Activated naive CD8-positive, alpha-beta T cell treated with anti-CD3 and anti-CD28 coated beads, Interleukin-2, amount 10 ng/mL, durations not matched to agents 7 days and 5 days (primary cell): ENCODE measurements at regions not wholly inside any gene's neighbourhood (a gene's known extent, or its start where the extent isn't known, plus 50 kb on each side); places are given as distances from the start of the nearest gene placed in this dataset.

Experiments
- ATAC-seq: fragments of 150-1000 bp; cut with Tn5 transposase; one replicate; pipeline ENCODE4 v1.10.0; 2021; ENCODE audit warnings: low read depth, moderate library complexity
- POLR2A ChIA-PET: fragments of 350-600 bp; sonication (Branson Sonifier 250); formaldehyde crosslinking; loops from one replicate; lab custom pipeline; 2021; ENCODE audit warnings: antibody characterized with exemption; lab: Charles Lee
- DNase-seq: peaks from one replicate; pipeline ENCODE4 v3.0.0; 2021
- H3K27ac Mint-ChIP-seq: one replicate; pipeline ENCODE4 v1.8.0; 2022; ENCODE audit warnings: mild to moderate bottlenecking, mixed read lengths
- H3K27me3 Mint-ChIP-seq: one replicate; pipeline ENCODE4 v1.8.0; 2022; ENCODE audit warnings: mild to moderate bottlenecking, moderate library complexity, mixed read lengths
- H3K36me3 Mint-ChIP-seq: one replicate; pipeline ENCODE4 v1.8.0; 2021; ENCODE audit warnings: mild to moderate bottlenecking, mixed read lengths
- H3K4me1 Mint-ChIP-seq: one replicate; pipeline ENCODE4 v1.8.0; 2021; ENCODE audit warnings: mixed read lengths
- H3K4me3 Mint-ChIP-seq: one replicate; pipeline ENCODE4 v1.8.0; 2022; ENCODE audit warnings: mild to moderate bottlenecking, moderate library complexity, mixed read lengths
- H3K9me3 Mint-ChIP-seq: one replicate; pipeline ENCODE4 v1.8.0; 2021; ENCODE audit warnings: mixed read lengths

DNA sequence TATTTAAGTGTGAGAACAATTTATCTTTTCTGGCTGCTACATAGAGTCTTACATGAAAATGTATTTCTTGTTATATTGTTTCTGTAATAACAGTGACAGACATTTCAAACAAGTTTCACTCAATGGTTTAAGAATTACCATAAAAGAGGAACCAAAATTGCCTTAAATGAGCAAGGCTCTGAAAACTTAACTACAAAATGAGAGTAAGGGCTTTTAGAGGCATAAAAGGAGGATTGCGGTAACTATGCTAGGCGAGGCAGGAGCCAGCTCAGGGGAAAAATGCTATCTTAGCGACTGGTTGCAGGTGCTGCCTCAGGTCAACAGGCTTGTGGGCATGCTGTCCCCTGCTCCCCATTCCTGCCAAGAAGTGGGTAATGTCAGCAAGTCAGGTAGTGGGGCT, 81.7 kb upstream of the MSI2 start:
- Mint-ChIP-seq H3K27ac (no peak overlapping the region), H3K27me3 (peaks cover 47% of the 10 kb centered on the region), H3K9me3 (no peaks in the 10 kb centered on the region), H3K4me3 (no peak overlapping the region), H3K4me1 (peaks cover 1% of the 10 kb centered on the region), H3K36me3 (no peaks in the 10 kb centered on the region)
- DNase-seq (no peak), ATAC-seq (no peak)
- POLR2A ChIA-PET, result no interaction called here

DNA sequence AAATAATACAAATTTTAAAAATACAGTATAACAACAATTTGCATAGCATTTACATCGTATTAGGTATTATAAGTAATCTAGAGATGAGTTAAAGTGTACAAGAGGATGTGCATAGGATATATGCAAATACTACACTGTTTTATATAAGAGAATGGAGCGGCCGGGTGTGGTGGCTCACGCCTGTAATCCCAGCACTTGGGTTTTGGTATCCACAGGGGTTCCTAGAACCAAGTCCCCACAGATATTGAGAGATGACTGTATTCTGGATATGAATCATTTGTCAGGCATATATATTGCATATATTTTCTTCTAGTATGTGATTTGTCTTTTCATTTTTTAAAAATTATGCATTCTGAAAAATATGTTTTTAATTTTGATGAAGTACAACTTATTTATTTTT, 77.5 kb upstream of the MSI2 start:
- POLR2A ChIA-PET, result no interaction called here
- ATAC-seq, result no peak
- no peak for DNase-seq
- peaks cover 27% of the 10 kb centered on the region for H3K27me3 Mint-ChIP-seq
- H3K36me3 Mint-ChIP-seq, result no peaks in the 10 kb centered on the region
- no peaks in the 10 kb centered on the region for H3K9me3 Mint-ChIP-seq
- no peaks in the 10 kb centered on the region for H3K4me1 Mint-ChIP-seq
- no peak overlapping the region for H3K27ac Mint-ChIP-seq
- no peak overlapping the region for H3K4me3 Mint-ChIP-seq

DNA sequence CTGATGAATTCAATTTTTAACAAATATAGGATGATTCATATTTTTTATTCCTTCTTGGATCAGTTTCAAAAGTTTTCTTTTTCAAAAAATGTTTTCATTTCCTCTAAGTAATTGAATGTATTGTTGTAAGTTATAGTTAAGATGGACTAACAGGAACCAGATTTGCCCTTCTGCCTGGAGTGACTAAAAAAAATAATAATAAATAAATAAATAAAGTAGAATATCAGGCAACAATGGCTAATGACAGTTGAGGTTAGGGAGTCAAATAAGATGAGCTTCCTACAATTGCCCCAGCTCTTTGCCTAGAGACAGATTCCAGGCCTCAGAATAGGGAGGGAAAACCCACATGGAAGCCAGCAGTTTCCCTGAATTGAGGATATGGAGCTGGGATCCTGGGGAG, 73.7 kb upstream of the MSI2 start:
- H3K36me3 Mint-ChIP-seq, result no peaks in the 10 kb centered on the region
- ATAC-seq (no peak), DNase-seq (no peak)
- H3K27ac Mint-ChIP-seq, result no peak overlapping the region
- H3K9me3 Mint-ChIP-seq, result no peaks in the 10 kb centered on the region
- POLR2A ChIA-PET, result interaction anchor here (0.6 kb wide), 1 partner anchor 835 kb away, joined by 4 read pairs; no protein-coding TSS in a partner anchor
- no peaks in the 10 kb centered on the region for H3K4me1 Mint-ChIP-seq
- H3K4me3 Mint-ChIP-seq, result no peak overlapping the region
- H3K27me3 Mint-ChIP-seq, result peaks cover 9% of the 10 kb centered on the region

DNA sequence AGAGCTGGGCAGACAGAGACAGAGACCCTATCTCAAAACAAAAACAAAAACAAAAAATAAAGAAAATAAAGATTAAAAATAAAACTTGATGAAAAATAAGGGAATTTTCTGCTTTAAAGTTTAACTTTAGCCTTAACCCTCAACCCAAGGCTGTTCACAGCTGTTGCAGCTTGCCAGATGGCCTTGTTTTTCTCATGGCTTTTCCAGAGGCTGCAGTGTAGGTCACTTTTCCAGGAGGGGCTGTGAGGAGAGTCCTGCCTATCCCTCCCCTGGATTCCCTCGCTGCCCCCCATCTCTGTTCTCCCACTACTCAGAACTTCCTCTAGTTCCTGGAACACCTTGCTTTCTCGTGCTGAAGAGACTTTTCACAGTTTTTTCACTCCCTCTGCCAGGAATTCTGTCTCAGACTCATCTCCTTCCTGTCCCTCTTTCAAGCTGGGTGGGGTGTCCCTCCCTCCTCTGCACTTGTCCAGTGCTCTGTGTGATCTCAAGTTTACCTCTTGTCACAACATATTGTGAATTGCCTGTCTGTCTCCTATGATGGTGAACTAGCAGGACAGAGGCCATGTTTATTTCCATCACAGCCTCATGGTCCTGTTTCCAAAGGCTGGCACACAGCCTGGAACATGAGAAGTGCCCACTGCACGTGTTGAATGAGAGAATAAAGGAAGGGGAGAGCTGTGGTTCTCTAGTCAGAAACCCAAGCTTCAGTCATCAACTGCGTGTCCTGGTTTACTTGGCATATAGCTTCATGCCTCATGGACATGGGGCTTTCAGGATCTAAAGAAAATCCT, 69.9 kb upstream of the MSI2 start:
- no peak overlapping the region for H3K4me3 Mint-ChIP-seq
- peaks cover 4% of the 10 kb centered on the region for H3K27me3 Mint-ChIP-seq
- ATAC-seq (no peak), DNase-seq (no peak)
- H3K9me3 Mint-ChIP-seq, result no peaks in the 10 kb centered on the region
- H3K36me3 Mint-ChIP-seq, result no peaks in the 10 kb centered on the region
- no peak overlapping the region for H3K27ac Mint-ChIP-seq
- POLR2A ChIA-PET, result interaction anchor here (0.6 kb wide), 1 partner anchor 152 kb away, joined by 3 read pairs; no protein-coding TSS in a partner anchor
- no peaks in the 10 kb centered on the region for H3K4me1 Mint-ChIP-seq

DNA sequence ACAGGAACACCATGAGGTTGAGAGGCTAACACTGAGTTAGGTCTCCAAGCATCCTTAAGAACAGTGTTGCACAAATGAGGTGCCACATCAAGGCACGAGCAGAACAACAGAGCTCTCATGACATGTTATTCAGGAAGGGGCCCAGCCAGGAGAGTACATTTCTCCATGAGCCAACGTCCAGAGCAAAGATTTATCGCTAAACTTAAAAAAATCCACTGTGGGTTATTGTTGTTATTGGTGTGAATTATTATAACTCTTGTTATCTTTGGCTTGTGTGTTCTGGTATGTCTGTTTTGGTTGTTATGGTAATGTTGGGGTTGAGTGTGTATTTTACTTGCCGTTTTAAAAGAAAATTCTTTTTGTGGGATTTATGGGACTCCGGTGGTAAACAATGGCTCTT, 68.9 kb upstream of the MSI2 start:
- no peak overlapping the region for H3K4me3 Mint-ChIP-seq
- H3K27ac Mint-ChIP-seq, result no peak overlapping the region
- ATAC-seq (no peak), DNase-seq (no peak)
- H3K27me3 Mint-ChIP-seq, result peaks cover 4% of the 10 kb centered on the region
- no peaks in the 10 kb centered on the region for H3K9me3 Mint-ChIP-seq
- no peaks in the 10 kb centered on the region for H3K36me3 Mint-ChIP-seq
- no peaks in the 10 kb centered on the region for H3K4me1 Mint-ChIP-seq
- POLR2A ChIA-PET, result interaction anchor here (0.6 kb wide), 1 partner anchor 153 kb away, joined by 3 read pairs; no protein-coding TSS in a partner anchor

DNA sequence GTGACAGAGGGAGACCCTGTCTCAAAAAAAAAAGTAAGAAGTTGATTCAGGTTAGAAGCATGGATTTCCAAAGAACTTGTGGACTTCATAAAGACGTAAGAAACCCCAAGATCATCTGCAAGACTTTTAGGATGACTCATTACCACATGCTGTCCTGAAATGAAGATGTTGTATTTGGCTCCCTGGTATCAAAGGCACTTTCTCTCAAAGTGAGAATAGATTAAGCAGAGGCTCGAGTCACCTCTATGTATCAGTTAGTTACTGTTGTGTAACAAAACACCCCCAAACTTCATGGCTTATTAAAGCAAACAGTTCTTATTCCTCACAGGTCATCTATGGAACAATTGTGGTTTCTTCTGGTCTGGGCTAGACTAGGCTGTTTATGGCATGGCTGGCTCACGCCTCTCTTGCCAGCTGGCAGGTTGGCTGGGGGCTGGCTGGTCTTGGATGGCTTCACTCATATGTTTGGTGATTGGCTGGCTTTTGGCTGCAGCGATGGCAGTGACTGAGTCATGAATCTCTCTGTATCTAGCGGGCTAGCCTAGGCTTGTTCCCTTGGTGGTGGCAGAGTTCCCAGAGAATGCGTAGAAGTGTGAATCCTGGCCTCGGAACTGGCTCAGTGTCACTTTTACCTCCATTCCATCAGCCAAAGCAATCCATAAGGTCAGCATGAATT, 60.4 kb upstream of the MSI2 start:
- Mint-ChIP-seq H3K27me3 (peaks cover 15% of the 10 kb centered on the region), H3K36me3 (no peaks in the 10 kb centered on the region), H3K4me3 (no peak overlapping the region), H3K27ac (no peak overlapping the region), H3K4me1 (no peaks in the 10 kb centered on the region), H3K9me3 (peaks cover 5% of the 10 kb centered on the region)
- DNase-seq (no peak), ATAC-seq (no peak)
- POLR2A ChIA-PET, result no interaction called here

DNA sequence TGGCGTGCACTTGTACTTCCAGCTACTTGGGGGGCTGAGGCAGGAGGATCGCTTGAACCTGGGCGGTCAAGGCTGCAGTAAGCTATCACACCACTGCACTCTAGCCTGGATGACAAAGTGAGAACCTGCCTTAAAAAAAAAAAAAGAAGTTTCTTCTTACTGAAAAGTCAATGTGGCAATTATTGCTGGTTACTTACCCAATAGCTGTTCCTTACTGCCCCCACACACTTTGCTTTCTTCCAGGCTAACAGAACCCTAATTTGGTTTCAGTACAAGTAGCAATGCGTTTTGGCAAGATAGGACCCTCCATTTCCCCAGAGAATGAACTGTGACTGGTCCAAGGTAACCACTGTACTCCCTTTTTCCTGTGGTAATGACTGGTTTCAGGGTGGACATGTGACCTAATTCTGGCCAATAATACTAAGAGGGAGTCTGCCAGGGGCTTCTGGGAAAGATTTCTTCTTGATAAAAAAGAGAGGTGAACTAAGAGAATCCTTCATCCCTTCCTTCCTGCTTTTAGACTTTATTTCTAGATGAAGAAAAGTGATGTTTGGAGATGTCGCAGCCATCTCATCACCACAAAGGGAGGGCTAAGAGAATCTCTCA, 58.8 kb upstream of the MSI2 start:
- POLR2A ChIA-PET, result no interaction called here

DNA sequence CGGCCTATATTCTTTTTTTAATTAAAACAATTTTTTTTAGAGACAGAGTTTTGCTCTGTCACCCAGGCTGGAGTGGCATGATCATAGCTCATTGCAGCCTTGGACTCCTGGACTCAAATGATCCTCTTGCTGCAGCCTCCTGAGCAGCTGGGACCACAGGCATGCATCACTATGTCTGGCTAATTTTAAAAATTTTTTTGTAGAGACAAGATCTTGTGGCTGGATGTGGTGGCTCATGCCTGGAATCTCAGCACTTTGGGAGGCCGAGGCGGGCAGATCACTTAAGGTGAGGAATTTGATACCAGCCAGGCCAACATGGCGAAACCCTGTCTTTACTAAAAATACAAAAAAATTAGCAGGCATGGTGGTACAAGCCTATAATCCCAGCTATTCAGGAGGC, 54.8 kb upstream of the MSI2 start:
- ATAC-seq, result no peak
- Mint-ChIP-seq H3K36me3 (no peaks in the 10 kb centered on the region), H3K27ac (no peak overlapping the region), H3K9me3 (no peaks in the 10 kb centered on the region), H3K4me1 (no peaks in the 10 kb centered on the region), H3K27me3 (peaks cover 22% of the 10 kb centered on the region), H3K4me3 (no peak overlapping the region)
- DNase-seq, result no peak
- POLR2A ChIA-PET, result no interaction called here

More for the DNA sequence above, 58.8 kb upstream of the MSI2 start:
- Mint-ChIP-seq H3K36me3 (no peaks in the 10 kb centered on the region), H3K9me3 (peaks cover 5% of the 10 kb centered on the region), H3K4me1 (no peaks in the 10 kb centered on the region), H3K27ac (no peak overlapping the region), H3K27me3 (peaks cover 16% of the 10 kb centered on the region), H3K4me3 (no peak overlapping the region)
- DNase-seq (no peak), ATAC-seq (no peak)

DNA sequence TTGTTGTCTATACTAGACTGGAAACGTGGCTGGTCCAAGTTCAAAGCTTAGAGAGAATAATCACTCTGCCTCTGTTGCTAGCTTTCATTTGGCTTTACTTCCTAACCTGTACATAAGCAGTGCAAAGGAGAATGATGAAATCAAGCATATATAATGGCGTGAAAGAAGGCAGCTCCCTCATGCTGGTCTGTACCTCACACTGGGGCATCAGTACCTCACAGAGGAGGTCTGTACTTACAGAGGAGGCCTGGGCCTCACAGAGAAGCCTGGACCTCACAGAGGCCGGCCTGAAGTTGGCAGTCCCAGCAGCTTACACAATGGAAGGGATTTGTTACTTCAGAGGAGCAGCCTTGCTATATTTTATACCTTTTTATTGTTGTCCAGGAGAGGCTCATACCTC, 53.3 kb upstream of the MSI2 start:
- H3K27me3 Mint-ChIP-seq, result peaks cover 22% of the 10 kb centered on the region
- no peaks in the 10 kb centered on the region for H3K36me3 Mint-ChIP-seq
- DNase-seq (no peak), ATAC-seq (no peak)
- no peaks in the 10 kb centered on the region for H3K4me1 Mint-ChIP-seq
- no peaks in the 10 kb centered on the region for H3K9me3 Mint-ChIP-seq
- no peak overlapping the region for H3K27ac Mint-ChIP-seq
- H3K4me3 Mint-ChIP-seq, result no peak overlapping the region
- POLR2A ChIA-PET, result no interaction called here
